NCI-H146 treated with DMSO at 0.1 percent for 48 hours (cell line): ENCODE measurements at regions not wholly inside any gene's neighbourhood (a gene's known extent, or its start where the extent isn't known, plus 50 kb on each side); places are given as distances from the start of the nearest gene placed in this dataset.

Experiments
- DNase-seq: peaks from one replicate; lab custom pipeline; 2025; ENCODE audit not compliant: unreplicated experiment; lab: John Stamatoyannopoulos, UW

DNA sequence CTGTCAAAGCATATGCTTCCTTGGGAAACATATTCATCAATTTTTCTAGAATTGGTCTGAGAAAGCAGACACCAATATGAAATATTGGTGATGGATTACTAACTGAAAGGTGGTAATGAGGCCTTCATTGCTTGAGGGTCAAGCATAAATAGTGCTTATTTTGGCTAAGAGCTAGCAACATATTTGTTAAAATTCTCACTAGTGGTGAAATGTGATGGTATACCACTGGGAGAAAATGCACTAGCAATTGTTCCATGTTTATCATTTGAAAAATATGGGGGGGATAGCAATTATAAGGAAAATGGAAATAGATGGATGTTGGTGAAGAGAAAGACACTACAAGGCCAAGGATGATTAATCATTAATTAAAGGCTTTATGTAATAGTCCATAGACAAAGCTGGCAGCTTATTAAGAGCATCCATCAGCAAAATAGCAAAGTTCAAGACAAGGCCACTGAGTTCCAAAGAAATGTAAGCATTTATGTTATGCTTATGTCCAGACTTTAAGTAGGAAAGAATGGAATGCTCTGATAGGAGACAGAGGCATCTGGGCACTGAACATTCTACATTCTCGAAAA lies 253.7 kb upstream of the PRDM9 start:
- DNase-seq = no peak

DNA sequence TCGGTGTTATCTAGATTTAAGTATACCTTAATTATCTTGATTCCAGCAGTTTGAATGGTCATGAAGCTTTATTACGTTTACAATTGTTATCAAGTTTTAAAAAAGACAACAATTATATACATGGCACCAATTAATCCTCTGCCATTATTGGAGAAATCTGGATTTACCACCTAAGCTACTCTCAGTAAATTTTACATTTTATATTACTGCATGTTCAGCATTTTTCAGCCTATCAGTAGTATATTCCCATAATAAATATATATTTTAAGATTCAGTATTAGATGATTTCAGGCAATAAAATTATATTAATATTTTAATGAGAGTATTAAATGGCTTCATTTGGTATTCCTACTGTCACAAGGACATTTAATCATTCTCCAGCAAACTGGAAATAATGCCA lies 264.5 kb upstream of the PRDM9 start:
- no peak for DNase-seq

DNA sequence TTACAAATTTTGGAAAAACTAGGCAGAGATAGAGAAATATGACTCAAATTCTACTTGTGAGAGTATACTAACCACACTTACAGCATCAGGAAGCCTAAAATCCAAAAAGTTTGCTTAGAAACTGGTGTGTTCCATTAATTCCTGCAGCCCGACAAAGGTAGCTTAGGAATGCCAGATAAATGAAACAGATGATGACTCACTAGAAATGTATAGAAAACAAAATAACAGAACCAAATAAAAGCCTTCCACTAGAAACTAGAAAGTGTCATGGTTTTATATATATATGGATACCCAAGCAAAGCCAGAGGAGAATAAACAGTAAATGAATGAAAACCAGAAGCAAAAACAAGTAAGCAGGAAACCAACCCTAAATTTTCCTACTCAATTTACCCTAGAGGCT lies 272.2 kb upstream of the PRDM9 start:
- no peak for DNase-seq

DNA sequence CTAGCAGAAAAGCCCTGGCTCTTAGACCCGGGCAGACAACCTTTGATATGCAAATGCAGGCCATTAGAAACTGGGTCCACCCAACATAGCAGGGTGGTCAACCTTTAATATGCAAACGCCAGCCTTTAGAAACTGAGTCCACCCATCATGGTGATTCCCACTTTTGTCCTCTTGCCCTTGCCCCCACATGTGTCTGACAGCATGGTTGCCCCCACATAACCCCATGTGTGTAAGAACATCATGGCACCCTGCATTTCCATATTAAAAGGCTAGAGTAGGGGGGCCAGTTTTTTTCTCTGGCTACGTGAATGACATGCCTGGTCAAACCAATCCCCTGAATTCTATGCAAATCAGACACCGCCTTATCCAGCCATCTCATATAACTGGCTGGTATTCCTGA lies 273.2 kb upstream of the PRDM9 start:
- DNase-seq = no peak

DNA sequence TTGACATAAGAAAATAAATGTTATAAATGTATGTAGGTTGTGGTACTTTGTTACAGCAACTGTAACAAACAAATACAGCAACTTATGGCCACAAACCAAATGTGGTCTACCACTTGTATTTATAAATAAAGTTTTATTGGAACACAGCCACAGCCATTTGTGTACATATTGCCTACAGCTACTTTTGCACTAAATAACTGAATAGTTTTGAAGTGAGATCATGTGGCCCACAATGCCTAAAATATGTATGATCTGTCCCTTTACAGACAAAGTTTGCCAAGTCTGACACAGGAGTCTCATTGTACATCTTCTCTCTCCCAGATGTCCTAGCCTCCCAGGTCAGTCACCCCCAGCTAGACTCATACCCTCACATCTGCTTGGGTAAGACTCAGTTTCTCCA lies 283.6 kb upstream of the PRDM9 start:
- no peak for DNase-seq

DNA sequence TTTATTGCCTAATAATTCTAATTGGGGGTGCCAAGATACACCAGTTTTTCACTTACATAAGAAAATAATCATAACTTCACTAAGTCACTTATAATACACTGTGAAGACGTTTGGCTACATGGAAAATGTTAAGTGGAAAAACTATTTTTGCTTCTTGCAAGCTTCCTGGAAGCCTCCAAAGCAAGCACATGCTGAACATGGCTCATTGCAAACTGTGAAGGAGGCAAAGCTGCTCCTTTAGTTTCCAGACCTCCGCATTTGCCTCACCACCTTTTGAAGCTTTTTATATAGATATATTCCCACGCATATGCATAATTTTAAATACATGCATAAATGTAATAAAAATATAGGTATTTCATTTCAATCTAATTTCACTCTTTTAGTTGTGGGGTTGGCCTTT lies 285.6 kb upstream of the PRDM9 start:
- no peak for DNase-seq

DNA sequence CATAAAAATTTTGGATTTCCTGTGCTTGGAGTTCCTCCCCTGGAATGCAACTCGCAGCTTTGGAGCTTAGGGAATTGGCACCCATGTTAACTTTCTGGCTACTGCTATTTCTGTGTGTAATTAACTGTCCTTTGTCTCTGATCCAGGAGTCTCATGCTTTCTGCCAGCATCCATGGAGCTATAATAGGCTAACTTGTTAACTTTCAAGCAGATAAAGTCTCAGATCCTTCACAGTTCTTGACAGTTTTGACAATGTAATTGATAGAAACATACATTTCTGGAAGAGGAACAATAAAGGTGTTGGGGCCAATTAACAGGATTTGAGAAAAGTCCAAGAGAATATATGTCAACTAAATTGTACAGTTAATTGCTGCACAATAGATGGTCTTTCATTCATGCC lies 290.2 kb upstream of the PRDM9 start:
- DNase-seq = no peak

DNA sequence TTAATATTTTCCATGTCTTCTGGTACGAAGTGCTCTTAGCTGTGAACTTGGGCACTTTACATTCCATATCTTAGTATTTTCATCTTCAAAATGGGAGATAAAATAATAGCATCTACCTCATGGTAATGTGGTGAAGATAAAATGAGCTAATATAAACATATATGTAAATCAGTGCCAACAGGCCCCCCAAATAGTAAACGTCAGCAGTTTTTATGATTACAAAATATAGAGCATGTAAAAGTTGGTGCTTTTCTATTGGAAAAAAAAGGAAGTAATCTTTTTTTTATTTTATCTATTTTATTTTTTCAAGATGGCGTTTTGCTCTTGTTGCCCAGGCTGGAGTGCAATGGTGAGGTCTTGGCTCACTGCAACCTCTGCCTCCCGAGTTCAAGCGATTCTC lies 291.1 kb upstream of the PRDM9 start:
- DNase-seq = no peak

DNA sequence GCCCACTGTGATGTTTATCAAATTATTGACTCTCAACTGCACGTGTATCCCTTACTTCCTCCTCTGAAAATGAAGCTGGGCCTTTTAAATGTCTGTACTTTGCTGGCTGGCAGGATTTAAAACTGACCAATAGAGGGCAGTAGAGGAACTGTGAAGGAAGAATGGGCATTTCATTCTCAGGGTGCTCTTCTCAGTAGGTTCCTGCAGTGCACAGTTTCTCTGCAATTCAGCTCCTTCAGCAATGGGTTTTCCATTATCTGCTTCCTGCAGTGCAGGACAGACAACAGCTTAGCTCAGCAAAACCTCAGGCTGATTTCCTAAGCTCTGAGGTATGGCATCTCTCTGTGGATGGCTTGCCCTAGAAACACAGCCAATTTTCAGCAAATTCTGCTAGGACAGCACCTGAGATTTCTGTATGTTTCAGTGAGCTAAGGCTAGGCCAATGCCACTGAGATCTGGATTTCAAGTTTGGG lies 298.4 kb upstream of the PRDM9 start:
- peak; percentile 21 for DNase-seq

DNA sequence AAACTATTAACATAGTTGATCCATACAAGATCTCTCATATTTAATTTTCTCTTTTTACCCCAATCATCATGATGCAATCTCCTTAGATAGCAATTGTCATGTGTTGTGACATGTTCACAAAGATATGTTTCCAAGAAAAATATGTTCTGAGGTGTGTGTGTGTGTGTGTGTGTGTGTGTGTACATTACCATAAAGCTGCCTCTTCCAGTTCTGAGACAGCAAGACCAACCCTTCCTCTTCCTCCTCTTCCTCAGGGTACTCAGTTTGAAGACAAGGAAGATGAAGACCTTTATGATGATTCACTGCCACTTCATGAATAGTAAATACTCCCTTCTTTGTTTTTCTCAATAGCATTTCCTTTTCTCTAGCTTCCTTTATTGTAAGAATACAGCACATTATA lies 303.3 kb upstream of the PRDM9 start:
- DNase-seq = no peak

DNA sequence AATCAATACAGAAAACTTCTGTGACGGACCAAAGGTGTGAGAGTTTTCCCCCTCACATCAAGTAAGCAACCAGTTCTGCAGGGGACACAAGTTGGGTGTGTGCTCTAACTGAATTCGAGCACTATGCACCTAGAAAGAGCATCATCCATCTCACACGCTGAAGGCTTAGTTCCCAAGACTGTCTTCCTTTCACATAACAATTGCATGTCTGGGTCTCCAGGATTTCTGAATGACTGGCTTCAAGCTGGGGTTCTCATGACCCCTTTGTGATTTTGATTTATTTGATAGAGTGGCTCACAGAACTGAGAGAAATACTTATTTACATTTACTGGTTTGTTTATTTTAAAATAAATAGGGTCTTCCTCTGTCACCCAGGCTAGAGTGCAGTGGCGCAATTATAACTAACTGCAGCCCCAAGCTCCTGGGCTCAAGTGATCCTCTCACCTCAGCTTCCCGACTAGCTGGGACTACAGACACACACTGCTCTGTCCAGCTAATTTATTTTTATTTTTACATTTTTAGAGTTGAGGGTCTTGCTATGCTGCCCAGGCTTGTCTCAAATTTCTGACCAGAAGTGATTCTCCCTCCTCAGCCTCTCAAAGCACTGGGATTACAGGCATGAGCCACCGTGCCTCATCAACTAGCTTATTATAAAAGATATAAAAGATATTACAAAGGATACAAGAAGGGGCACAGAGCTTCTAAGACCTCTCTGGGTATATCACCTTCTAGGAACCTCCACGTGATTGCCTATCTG lies 316.7 kb upstream of the CDH12 start:
- DNase-seq = no peak

DNA sequence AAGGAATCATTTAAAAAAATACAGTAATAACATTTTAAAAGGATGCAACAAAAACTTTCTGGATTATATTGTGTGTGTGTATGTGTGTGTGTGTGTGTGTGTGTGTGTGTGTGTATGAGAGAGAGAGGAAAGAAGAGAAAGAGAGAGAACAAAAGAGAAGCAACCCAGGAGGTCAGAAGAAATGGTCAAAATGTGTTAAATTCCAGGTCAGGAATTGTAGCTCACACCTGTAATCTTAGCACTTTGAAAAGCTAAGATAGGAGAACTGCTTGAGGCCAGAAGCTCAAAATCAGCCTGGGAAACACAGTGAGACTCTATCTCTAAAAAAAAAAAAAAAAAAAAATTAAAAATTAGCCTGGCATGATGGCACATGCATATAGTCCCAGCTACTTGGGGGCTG lies 311.8 kb upstream of the CDH12 start:
- DNase-seq = no peak

DNA sequence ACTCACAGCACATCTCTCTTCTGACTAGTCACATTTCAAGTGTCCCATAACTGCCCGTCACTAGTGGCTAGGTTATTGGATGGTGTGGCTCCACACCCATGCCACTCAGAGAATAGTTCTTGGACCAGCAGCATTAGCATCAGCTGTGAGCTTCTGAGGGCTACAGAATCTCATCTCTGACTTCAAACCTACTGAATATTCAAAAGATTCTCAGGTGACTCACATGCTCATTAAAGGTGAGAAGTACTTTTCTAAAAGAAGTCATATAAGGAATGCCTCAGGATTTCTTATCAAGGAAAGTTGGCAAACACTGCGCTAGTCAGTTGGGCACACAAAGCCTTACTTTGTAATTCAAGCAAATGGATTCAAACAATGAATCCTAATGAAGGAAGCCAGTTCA lies 305.0 kb upstream of the CDH12 start:
- no peak for DNase-seq

DNA sequence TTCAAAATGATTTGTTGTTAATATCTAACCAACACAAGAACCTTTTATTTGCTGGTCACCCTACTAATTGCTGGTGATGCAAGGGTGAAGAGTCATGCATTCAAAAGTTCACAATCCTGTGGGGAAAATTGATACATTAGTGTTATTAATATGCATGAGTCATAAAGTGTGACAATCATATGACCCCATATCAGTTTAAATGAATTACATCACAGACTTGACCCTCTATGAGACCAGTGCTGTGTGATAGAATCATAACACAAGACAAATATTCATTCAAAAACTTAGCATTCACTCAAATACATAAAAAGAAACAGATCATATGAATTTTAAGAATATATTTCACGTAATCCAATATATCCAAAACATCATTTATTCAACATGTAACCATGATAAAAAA lies 304.6 kb upstream of the CDH12 start:
- no peak for DNase-seq

DNA sequence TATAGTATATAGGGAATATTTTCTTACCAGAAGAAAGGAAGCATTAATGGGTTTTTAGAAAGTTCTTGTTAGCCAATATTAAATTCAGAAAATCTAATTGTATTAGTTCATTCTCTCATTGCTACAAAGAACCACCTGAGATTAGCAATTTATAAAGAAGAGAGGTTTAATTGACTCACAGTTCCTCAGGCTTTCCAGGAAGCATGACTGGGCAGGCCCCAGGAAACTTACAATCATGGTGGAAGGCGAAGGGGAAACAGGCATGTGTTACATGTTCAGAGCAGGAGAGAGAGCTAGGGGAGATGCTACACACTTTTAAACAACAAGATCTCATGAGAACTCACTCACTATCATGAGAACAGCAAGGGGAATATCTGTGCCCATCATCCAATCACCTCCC lies 304.0 kb upstream of the CDH12 start:
- no peak for DNase-seq

DNA sequence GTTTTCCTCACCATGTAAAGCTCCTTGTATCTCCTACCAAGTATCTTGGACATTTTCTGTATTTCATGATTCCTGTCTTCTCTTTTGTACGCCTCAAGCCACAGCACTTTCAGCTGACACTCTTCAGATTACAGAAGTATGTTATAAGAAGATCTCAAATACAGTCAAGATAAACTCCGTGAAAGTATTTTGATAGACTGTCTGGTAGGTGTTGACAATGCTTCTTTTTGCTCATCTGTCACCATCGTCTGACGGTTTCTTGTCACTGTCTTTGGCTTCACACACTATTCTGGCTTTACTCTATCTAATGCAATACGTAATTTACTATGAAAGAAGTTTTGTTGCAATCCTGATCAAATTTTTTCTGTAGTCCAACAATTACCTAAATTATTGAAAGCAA lies 294.5 kb upstream of the CDH12 start:
- DNase-seq = no peak

DNA sequence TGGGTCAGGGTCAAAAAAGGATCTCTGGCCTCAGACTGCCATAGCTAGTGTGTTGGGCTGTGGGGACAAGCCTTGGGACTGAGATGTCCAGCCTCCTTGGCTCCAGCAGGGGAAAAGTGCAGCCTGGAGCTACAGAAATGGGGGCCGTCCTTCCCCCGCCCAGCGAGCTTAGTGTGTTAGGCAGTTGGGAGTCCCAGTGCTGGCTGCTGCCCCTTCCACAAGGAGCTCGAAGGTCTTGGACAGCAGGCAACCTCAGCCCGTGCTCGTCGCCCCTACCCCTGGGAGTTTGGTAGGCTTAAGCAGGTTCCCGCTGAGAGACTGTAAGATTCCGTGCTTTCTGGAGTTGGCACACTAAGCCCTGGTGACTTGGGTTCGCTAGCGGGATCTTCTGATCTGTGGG lies 293.0 kb upstream of the CDH12 start:
- DNase-seq = no peak

DNA sequence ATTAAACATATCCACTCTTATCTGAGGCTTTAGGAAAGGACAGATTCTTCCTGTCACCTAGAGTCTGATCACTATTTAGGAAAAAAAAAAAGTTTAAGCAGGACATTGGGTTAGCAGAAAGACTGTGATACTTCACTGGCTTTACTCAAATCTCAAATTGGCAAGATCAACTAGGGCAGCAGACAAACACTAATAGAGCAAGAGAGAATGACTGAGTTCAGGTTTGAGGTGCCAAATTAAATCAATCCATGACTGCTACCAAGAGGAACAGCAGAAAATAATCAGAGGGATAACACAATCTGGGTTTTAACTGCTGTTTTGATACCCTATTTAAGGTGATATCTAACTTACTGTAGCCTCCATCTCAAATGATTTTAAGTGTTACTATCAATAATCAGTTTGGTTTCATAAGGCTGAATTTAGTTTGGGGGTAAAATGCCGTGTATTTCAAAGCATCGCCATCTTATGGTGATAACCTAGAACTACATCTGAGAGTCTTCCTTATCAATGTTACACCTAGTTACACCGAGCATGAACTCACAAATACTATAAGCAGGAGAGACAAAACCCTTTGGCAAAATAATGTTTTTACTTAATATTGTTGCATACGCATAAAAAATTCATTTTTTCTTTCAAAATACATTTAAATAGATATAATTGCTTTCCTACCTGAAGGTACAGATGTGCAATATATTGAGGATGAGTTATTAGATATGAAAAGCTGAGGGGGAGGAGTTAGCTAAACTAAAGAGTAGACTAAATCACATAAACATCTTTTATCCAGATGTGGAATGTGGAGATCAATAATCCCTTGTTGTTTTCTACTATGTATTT lies 286.4 kb upstream of the CDH12 start:
- DNase-seq = no peak

DNA sequence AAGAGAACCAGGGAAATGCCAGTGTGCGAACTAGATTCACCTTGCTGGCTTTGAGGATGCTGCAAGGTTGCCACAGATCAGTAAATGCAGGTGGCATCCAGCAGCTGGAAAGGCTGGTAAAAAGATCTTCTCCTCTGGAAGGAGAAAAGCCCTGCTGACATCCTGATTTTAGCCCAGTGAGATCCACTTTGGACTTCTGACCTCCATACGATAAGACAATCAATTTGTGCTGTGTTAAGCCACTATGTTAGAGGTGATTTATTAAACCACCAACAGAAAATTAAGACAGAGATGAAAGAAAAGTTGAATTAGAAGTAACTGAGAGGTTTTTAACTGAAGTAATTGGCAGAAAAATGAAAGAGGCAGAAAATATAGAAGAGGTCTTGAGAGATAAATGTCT lies 283.8 kb upstream of the CDH12 start:
- DNase-seq = no peak

DNA sequence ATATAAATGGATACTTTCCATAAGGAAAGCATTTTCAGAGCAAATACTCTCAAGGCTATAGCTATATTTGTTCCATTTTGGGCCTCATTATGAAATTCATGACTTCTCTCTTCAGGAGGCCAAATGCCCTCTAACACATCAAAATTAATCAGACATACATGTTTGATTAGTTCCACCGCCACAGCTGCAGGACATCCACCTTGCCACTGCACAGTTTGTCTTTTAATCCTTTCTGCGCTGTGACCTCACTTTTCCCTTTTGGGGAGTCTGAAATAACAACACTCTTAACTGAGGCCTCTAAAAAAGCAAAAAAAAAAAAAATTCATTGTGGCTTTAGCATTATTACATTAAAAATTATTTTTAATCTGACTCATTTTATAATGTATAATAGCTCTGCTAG lies 279.1 kb upstream of the CDH12 start:
- DNase-seq = no peak

DNA sequence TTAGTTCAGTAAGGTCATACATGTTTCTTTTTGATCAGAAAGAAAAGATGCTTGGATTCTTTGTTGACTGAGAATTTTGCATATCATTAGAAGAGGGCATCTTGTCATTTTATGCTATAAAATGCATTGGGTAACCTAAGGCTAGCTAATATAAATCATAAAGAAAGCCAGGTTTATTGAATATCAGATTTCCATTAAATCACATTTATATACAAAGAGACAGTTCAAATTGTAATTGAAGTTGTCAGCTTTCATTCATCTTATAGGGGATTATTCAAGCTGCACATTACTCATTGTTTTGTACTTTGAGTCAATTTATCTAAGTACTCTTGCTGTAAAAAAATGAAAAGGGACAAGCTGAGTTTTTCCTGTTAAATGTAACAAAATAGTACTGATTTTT lies 259.1 kb upstream of the CDH12 start:
- DNase-seq = no peak

DNA sequence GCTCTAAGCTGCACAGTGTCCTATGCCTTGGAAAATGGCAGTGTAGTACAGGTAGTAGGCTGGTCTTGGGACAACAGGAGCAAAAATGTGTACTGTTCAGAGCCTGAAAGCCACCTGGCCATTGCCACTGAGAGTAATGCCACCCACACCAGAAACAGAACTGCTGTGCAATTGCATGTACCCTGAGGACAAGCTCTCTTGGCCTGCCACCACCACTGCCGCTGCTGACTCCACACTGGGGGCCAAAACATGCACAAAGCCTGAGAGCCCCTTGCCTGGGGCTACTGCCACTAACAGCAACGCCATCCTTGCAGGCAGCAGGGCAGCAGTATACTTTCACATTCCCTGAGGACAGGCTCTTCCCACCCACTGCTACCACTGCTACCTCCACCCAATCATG lies 251.9 kb upstream of the CDH12 start:
- DNase-seq = no peak
